T follicular helper cell (primary cell): ENCODE measurements at regions not wholly inside any gene's neighbourhood (a gene's known extent, or its start where the extent isn't known, plus 50 kb on each side); places are given as distances from the start of the nearest gene placed in this dataset.

Source experiments
- DNase-seq: peaks from one replicate; pipeline ENCODE4 v3.0.0-alpha.2; 2020; ENCODE audit warnings: low read depth

DNA sequence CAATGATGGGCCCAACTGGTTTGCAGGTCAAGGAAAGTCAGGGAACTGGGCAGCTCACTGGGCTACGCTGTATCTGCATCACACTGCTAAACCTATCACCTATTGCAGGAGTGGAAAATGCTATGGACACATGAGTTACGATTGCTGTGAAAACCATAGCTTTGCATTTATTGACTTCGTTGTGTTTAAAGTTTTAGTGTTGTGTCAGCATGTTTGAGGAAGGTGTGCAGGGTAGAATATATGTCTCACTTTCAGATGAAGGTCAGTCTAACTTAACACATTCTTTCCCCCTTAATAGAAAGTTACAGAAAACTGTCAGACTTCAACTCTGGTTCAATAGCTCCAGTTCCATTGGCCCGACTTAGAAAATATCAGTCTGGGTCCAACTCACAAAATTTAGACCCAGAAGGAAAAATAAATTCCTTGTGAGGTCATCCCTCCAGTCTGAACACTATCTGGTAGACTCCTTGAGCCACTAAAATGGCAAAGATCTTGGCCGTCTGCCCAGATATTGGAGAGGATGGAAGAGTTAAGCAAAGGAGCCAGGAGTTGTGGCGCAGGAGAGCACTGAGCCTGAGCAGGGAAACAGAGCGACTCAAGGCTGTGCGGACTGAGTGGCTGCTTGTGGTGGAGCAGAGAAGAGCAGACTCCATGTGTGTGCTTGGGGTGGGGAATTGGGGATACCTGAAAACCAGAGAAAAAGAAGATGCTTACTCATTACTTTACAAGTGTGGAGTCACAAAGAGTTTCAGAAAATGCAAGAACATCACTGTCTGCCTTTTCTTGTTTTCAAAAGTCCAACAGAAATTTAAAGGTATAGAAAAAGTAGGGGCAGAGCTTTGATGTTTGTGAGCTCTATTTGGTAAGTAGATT, 518.5 kb downstream of the FGF9 start:
- no peak for DNase-seq

DNA sequence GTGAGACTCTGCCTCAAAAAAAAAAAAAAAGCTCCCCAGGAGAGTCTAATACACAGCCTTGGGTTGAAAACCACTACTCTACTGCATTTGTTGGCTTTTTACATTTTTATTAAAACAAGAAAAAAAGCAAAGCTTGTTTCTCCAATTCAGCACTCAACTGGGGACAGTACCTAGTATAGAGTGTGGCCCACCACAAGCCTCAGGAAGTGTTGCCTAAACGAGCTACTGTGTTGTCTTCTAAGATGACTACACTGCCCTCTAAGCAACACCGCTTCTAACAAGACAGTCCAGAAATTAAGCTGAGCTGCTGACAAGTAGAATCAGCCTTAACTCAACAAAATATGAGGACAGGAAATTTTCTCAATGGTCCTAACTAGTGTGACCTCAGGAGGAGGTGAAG, 522.2 kb downstream of the FGF9 start:
- DNase-seq = no peak

DNA sequence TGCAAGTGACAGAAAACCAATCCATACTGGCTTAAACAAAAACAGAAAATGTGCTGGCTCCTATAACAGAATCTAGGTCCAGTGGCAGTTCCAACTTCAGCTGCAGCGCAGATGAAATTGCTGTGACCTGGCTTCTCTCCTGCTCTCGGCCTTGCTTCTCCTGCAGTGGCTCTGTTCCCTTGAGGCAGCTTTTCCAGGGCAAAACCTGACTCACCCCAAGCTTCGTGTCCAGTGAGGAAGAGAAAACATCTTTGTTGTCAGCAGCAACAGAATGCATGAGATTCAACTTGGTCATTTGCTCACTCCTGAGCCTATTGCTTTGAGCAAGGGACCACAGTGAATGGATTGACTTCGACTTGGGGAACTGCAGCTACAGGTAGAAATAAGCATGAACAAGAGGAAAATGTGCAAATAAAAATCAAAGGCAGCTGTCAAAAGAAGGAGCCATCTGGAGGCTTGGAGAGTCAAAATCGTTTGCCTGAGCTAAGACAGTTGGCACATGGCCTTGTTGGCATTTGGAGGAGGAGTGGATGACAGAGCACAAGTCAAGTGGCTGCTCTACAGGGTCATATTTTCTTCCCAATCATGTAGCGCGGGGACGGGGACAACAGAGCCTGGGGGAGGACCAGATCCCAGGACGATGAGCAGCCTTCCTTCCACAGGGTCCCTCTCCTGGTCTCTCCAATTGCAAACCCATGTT, 523.4 kb downstream of the FGF9 start:
- no peak for DNase-seq

GRCh38 chr13:22195726-22196125, 524.9 kb downstream of the FGF9 start:
- DNase-seq = no peak

DNA sequence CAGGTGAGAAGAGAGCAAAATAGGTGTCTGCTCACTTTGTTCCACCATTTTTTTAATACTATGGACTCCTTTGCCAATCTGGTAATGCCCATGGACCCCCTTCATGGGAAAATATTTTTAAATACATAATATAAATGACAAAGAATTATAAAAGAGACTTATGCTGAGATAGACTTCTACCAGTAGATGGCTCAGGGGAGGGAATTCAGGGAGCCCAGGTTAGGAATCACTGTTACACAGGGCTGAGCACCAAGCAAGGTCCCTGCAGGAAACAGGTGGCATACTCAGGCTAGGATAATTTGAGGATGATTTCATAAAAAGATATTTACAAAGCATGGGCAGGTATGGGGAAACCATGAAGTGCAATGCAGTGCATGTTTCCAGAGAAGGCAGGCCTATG, 525.9 kb downstream of the FGF9 start:
- DNase-seq = no peak

DNA sequence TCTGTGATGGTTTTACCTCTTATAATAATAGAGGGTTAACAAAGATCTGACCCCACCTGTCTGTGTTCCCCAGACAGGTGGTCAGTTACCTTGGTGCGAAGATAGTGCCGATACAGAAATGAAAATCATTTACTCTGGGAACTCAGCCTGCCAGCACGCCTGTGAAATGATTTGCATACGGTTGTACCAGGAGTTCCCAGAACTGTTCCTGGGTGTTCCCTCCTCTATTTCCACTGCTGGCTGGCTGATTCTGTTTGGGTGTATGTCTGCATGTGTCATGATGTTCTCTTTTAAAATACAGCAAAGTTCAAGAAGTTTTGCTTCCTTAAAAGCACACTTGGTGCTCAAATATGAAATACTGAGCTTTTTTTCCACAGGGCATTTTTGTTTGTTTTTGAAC, 527.1 kb downstream of the FGF9 start:
- no peak for DNase-seq

DNA sequence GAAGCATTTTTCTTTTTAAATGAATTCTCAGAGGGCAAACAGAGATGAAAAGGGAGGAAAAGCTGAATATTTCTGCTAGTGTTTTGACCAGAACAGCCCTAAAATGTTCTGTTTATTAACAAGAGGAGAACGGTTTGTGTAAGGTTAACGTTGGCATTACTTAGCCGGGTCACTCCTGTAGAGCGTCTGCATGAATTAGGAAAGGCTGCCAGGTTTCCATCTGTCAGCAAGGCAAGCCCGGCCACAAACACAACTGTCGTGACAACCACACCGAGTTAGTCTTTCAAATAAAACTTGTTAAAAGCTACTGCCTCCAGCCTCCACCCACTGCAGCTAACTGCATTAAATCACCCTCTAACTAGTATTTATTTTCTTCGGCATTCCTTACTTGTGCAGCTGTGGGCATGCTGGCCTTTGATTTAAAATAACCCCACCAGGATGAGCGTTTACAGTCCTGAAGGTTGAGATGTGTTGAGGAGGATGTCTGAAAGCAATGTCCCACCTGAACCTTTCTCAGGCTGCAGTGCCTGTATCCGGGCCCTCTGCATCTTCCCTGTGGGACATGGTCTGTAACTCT, 527.9 kb downstream of the FGF9 start:
- no peak for DNase-seq

- DNase-seq = no peak
Observed at GRCh38 chr13:22200440-22200839, 529.6 kb downstream of the FGF9 start.

DNA sequence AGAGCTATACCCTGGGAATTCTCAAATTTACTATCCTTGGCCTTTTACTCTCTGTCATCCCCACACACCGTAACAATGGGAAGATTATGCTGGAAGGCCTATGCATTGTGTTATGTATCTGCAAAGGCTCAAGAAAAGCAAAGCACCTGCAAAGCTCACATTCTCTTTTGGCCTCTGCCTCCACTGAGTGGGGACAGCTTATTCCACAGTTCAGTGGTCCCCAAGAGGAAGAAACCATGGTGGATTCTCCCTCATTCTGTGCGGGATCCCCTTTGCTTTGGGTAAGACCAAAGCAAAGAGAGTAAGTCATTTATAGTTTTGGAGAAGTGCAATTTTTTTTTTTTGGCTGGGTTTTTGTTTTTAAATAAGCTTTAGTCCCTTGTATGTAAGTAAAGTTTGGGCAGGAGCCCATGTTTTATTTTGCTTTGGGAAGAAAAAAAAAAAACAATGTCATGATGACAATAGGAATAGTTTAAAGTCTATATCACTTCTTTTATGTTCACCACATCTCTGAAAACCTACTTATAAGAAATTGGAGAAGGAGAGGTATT, 530.6 kb downstream of the FGF9 start:
- no peak for DNase-seq

GRCh38 chr13:22210134-22210930, 539.5 kb downstream of the FGF9 start:
- DNase-seq = no peak

GRCh38 chr13:22211876-22212275, 541.0 kb downstream of the FGF9 start:
- DNase-seq = no peak

GRCh38 chr13:22212576-22212975, 541.7 kb downstream of the FGF9 start:
- DNase-seq = no peak

DNA sequence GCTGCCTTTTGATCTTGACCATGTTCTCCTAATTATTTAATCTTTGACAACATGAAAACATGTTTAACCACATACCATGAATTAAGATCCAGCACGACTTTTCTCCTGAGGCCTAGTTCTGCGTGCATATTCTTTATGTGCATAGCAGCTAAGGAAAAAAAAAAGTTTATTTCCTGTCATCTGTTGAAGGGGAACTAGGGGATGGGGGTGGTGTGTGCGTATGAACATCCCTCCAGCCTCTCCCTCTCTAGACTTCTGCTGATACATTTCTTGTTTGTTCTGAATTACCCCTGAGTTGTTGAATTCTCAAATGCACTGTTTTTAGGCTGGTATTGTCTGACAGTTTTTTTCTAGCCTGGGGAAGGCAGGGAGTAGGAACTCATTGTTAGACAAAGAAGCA, 543.3 kb downstream of the FGF9 start:
- DNase-seq = no peak

- no peak for DNase-seq
Observed at GRCh38 chr13:22218797-22219196, 547.9 kb downstream of the FGF9 start.

- DNase-seq = no peak
Observed at GRCh38 chr13:22219709-22220108, 548.8 kb downstream of the FGF9 start.

DNA sequence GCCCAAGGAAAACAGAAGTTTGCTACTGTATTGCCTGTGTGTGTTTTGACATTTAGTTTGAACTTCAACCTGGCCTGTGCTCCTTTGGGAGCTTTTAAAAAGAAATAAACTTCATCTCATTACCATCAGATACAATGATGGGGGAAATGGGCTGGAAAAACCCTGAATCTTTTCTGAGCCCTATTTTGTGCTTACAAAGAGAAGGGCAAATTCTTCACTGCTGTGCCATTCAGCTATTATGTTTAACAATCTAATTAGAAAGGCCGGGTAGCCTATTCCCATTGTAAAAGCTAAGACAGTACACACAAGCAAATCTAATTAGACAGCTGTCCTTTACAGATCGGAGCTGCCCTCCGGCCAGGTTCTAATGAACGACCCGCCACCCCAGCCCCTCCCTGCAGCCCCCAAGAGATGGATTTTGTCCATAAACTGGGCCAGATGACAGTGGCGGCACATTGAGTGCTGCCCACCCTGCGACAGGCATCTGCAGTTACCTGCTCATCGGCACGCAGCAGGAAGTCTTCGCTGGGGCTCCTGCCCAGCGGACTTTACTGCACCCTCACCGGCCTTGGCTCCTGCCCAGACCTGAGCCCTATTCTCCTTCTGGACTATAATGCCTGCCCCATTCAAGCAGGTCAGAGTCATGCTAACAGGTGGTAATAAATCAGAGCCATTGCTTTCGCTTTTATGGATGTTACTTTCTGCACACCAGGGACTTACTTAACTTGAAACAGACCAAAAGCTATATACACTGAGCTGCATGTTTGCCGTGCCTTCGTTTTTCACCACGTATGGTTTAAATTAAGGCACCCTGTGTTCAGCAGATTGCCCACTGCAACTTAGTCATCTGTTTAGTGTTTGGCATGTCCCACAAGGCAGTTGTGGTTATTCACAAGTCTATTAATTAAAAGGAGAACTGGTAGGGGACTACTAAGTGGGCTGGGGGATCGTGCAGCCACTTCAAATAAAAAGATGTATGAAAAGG, 549.6 kb downstream of the FGF9 start:
- no peak for DNase-seq

- DNase-seq = no peak
Observed at GRCh38 chr13:22223411-22223810, 552.5 kb downstream of the FGF9 start.

DNA sequence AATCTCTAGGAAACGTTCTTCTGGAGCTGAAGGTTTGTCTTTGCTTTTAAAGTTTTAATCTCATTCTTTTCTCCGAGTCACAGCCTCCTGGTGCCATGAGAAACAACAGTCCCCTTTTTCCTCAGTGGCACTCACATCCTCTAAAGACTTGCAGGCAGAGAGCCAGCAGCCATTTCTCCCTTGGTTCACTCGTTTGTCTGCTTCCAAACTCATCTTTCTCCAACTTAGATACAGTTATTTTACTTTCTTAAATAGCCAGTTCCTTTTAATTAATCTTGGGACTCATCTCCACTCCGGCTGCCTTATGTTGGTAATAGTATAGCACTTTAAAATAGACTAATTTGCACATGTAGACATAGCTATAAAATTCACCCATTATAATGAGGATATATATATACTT, 555.2 kb downstream of the FGF9 start:
- DNase-seq = no peak

- DNase-seq = no peak
Observed at GRCh38 chr13:22227895-22228294, 557.0 kb downstream of the FGF9 start.

DNA sequence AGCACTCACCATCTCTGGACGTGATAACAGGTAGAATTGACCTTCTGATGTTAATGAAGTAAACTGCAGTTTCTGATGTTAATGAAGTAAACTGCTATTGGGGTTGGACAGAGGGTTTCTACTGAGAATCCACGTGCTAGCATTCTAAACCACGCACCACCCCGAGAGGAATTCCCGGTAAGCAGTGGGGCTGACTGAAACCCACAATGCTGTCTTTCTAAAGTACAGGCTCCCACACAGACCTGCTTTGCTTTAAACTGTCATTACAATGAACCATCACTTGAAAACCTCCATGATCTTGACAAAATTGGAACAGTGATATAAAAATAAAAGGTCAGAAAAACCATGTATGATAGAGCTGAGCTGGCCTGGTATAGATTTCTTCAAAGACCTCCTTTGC, 559.0 kb downstream of the FGF9 start:
- no peak for DNase-seq

GRCh38 chr13:22232186-22232585, 561.3 kb downstream of the FGF9 start:
- no peak for DNase-seq
